ENCODE measurements at regions not wholly inside any gene's neighbourhood (a gene's known extent, or its start where the extent isn't known, plus 50 kb on each side); places are given as distances from the start of the nearest gene placed in this dataset.
"Not testable (repeated sequence)": the region's sequence is repeated elsewhere in the genome, so short reads cannot be mapped to it uniquely, and the experiment has no call there.

- Histone ChIP-seq H3K27ac (no peak overlapping the region), H3K4me3 (no peak overlapping the region), H3K27me3 (ENCODE audit: low read depth) (peaks cover 3% of the 10 kb centered on the region), H3K4me1 (no peaks in the 10 kb centered on the region), H3K36me3 (no peaks in the 10 kb centered on the region), H3K9me3 (no peaks in the 10 kb centered on the region)
- intact Hi-C loops (cut with DNase I), result no loop called here
- DNase-seq (no peak), ATAC-seq (no peak)
- TF ChIP-seq, protein P1, sequence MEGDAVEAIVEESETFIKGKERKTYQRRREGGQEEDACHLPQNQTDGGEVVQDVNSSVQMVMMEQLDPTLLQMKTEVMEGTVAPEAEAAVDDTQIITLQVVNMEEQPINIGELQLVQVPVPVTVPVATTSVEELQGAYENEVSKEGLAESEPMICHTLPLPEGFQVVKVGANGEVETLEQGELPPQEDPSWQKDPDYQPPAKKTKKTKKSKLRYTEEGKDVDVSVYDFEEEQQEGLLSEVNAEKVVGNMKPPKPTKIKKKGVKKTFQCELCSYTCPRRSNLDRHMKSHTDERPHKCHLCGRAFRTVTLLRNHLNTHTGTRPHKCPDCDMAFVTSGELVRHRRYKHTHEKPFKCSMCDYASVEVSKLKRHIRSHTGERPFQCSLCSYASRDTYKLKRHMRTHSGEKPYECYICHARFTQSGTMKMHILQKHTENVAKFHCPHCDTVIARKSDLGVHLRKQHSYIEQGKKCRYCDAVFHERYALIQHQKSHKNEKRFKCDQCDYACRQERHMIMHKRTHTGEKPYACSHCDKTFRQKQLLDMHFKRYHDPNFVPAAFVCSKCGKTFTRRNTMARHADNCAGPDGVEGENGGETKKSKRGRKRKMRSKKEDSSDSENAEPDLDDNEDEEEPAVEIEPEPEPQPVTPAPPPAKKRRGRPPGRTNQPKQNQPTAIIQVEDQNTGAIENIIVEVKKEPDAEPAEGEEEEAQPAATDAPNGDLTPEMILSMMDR (IDR thresholded peaks at IDR 0.05), result no peak
Measured at GRCh38 chrX:1140236-1140681, 72.2 kb downstream of the CRLF2 start.

- Histone ChIP-seq H3K4me3 (no peak overlapping the region), H3K36me3 (no peaks in the 10 kb centered on the region), H3K4me1 (no peaks in the 10 kb centered on the region), H3K9me3 (no peaks in the 10 kb centered on the region), H3K27ac (no peak overlapping the region), H3K27me3 (ENCODE audit: low read depth) (peaks cover 3% of the 10 kb centered on the region)
- TF ChIP-seq, protein P1 (IDR thresholded peaks at IDR 0.05), result no peak
- no peak for ATAC-seq
- DNase-seq, result no peak
- intact Hi-C loops (cut with DNase I), result no loop called here
Measured at GRCh38 chrX:1139185-1139500, 73.3 kb downstream of the CRLF2 start.

DNA sequence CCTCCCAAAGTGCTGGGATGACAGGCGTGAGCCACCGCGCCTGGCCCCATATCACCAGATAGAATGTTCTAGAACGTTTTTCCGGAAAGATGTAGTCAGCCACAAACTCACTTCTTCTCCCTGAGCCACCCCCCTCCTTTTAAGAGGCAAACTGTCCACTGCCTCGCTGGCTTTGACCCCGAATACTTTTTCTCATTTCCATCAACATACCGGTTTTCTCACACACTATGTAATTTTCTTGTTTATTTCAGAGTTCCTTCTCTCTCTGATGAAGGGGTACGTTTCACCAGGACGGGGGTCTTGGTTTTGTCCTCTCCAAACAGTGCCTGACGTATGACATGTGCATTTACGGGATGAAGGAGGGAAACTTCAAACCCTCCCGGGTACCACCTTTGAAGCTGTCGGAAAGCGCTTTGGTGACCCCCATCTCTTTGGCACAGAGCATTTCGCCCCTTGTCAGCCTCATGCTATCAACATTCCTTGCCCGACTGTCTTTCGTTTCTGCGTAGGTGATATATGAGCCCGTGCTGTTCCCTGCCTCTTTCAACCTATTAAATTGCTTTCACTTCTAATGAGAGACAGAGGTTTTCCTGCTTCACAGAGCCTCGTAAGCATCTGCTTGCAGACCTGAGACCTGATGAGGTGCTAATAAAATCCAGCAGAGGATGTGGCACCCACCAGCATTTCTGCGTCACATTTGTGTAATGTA, 73.8 kb downstream of the CRLF2 start:
- H3K27ac ChIP-seq, result no peak overlapping the region
- H3K9me3 ChIP-seq, result no peaks in the 10 kb centered on the region
- intact Hi-C loops (cut with DNase I), result no loop called here
- H3K27me3 ChIP-seq (ENCODE audit: low read depth), result peaks cover 3% of the 10 kb centered on the region
- no peak overlapping the region for H3K4me3 ChIP-seq
- TF ChIP-seq, protein P1 (IDR thresholded peaks at IDR 0.05), result no peak
- no peak for DNase-seq
- no peaks in the 10 kb centered on the region for H3K4me1 ChIP-seq
- H3K36me3 ChIP-seq, result no peaks in the 10 kb centered on the region
- ATAC-seq, result no peak

- H3K4me1 ChIP-seq, result no peaks in the 10 kb centered on the region
- TF ChIP-seq, protein P1 (IDR thresholded peaks at IDR 0.05), result no peak
- H3K9me3 ChIP-seq, result no peaks in the 10 kb centered on the region
- DNase-seq (no peak), ATAC-seq (no peak)
- peaks cover 3% of the 10 kb centered on the region for H3K27me3 ChIP-seq (ENCODE audit: low read depth)
- intact Hi-C loops (cut with DNase I), result no loop called here
- H3K27ac ChIP-seq, result no peak overlapping the region
- no peak overlapping the region for H3K4me3 ChIP-seq
- no peaks in the 10 kb centered on the region for H3K36me3 ChIP-seq
Measured at GRCh38 chrX:1137531-1137930, 74.9 kb downstream of the CRLF2 start.

DNA sequence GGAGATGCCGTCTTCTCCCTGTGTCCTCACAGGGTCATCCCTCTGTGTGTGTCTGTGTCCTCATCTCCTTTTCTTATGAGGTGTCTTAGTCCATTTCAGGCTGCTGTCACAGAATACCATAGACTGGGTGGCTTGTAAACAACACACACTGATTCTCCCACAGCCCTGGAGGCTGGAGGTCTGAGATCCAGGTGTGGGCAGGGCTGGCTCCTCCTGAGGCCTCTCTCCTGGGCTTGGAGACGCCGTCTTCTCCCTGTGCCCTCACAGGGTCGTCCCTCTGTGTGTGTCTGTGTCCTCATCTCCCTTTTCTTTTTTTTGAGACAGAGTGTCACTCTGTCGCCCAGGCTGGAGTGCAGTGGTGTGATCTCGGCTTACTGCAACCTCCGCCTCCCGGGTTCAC, 75.9 kb downstream of the CRLF2 start:
- H3K27ac ChIP-seq; H3K4me1 ChIP-seq; DNase-seq; ATAC-seq; H3K27me3 ChIP-seq (ENCODE audit: low read depth); H3K9me3 ChIP-seq; H3K4me3 ChIP-seq; H3K36me3 ChIP-seq; intact Hi-C loops (cut with DNase I): not testable (repeated sequence)

- TF ChIP-seq, protein P1 (IDR thresholded peaks at IDR 0.05), result no peak
- no peak for ATAC-seq
- H3K27ac ChIP-seq, result no peak overlapping the region
- H3K27me3 ChIP-seq (ENCODE audit: low read depth), result no peaks in the 10 kb centered on the region
- H3K36me3 ChIP-seq, result no peaks in the 10 kb centered on the region
- DNase-seq, result no peak
- intact Hi-C loops (cut with DNase I), result no loop called here
- H3K4me3 ChIP-seq, result no peak overlapping the region
- no peaks in the 10 kb centered on the region for H3K4me1 ChIP-seq
- H3K9me3 ChIP-seq, result no peaks in the 10 kb centered on the region
Measured at GRCh38 chrX:1134976-1135375, 77.5 kb downstream of the CRLF2 start.
